IMR-90 (cell line): ENCODE measurements at regions not wholly inside any gene's neighbourhood (a gene's known extent, or its start where the extent isn't known, plus 50 kb on each side); places are given as distances from the start of the nearest gene placed in this dataset.

Experiments
- ATAC-seq: fragments of 200-7000 bp; cut with Tn5 transposase; 2 replicates; pipeline ENCODE4 v1.9.1; 2020; ENCODE audit warnings: low read depth, mild to moderate bottlenecking, moderate library complexity
- BruUV-seq: library from RNA; stranded (reverse); fragments of 400-500 nt; replicated peaks from 2 replicates; lab custom pipeline; 2021; lab: Mats Ljungman, UMichigan
- CTCF ChIA-PET: fragments of 300-600 bp; formaldehyde crosslinking; extraction: SDS; loops from one replicate; lab custom pipeline; 2021; ENCODE audit warnings: antibody characterized with exemption; lab: Yijun Ruan, JAX
- POLR2A ChIA-PET: fragments of 300-600 bp; sonication (Branson Sonifier 250); formaldehyde crosslinking; loops from one replicate; lab custom pipeline; 2022; ENCODE audit warnings: antibody characterized with exemption; ENCODE audit not compliant: unreplicated experiment; lab: Charles Lee
- DNase-seq: peaks from one replicate; pipeline ENCODE4 v3.0.0; 2013
- H2AFZ ChIP-seq: replicated peaks from 2 replicates; pipeline ENCODE3; 2013; ENCODE audit warnings: low read length, mild to moderate bottlenecking; ENCODE audit not compliant: poor library complexity
- H2AK5ac ChIP-seq: 2 replicates; pipeline ENCODE4 v1.6.1; 2013; ENCODE audit warnings: low read depth, low read length, inconsistent platforms
- H2AK9ac ChIP-seq: replicated peaks from 2 replicates; pipeline ENCODE3; 2013; ENCODE audit warnings: mild to moderate bottlenecking, low read depth, low read length, moderate library complexity; ENCODE audit not compliant: poor library complexity
- H2BK120ac ChIP-seq: 2 replicates; pipeline ENCODE4 v1.6.1; 2013; ENCODE audit warnings: low read depth, low read length, inconsistent platforms
- H2BK15ac ChIP-seq: 3 replicates; pipeline ENCODE4 v1.6.1; 2013; ENCODE audit warnings: low read depth, low read length, inconsistent platforms
- H2BK20ac ChIP-seq: 2 replicates; pipeline ENCODE4 v1.6.1; 2013; ENCODE audit warnings: low read depth, mild to moderate bottlenecking, inconsistent platforms, low read length, moderate library complexity
- H2BK5ac ChIP-seq: 2 replicates; pipeline ENCODE4 v1.6.1; 2013; ENCODE audit warnings: mild to moderate bottlenecking, low read depth, low read length, inconsistent platforms; ENCODE audit not compliant: poor library complexity, severe bottlenecking
- H3K14ac ChIP-seq: replicated peaks from 2 replicates; pipeline ENCODE4 v1.6.1; 2013; ENCODE audit warnings: low read depth, low read length, inconsistent platforms
- H3K18ac ChIP-seq: 2 replicates; pipeline ENCODE4 v1.6.1; 2013; ENCODE audit warnings: low read depth, low read length, control low read depth
- H3K23ac ChIP-seq: 2 replicates; pipeline ENCODE4 v1.6.1; 2013; ENCODE audit warnings: low read depth, low read length, inconsistent platforms
- H3K27ac ChIP-seq: 2 replicates; pipeline ENCODE4 v1.5.1; 2013; ENCODE audit warnings: mild to moderate bottlenecking, control low read depth, low read length; ENCODE audit not compliant: insufficient read depth
- H3K27me3 ChIP-seq: 2 replicates; pipeline ENCODE4 v1.6.1; 2013; ENCODE audit warnings: low read length; ENCODE audit not compliant: control insufficient read depth, insufficient read depth
- H3K36me3 ChIP-seq: 2 replicates; pipeline ENCODE4 v1.6.1; 2013; ENCODE audit warnings: low read length, mixed read lengths; ENCODE audit not compliant: control insufficient read depth, insufficient read depth
- H3K4ac ChIP-seq: 2 replicates; pipeline ENCODE4 v1.6.1; 2013; ENCODE audit warnings: low read depth, low read length, inconsistent platforms
- H3K4me1 ChIP-seq: 2 replicates; pipeline ENCODE4 v1.6.1; 2013; ENCODE audit warnings: low read length, mixed read lengths; ENCODE audit not compliant: control insufficient read depth, insufficient read depth
- H3K4me2 ChIP-seq: 2 replicates; pipeline ENCODE4 v1.6.1; 2013; ENCODE audit warnings: low read depth, mild to moderate bottlenecking, control low read depth, low read length, moderate library complexity
- H3K4me3 ChIP-seq: 2 replicates; pipeline ENCODE4 v1.5.1; 2013; ENCODE audit warnings: low read depth, mild to moderate bottlenecking, control low read depth, low read length, moderate library complexity; ENCODE audit not compliant: insufficient read depth
- H3K56ac ChIP-seq: 2 replicates; pipeline ENCODE4 v1.6.1; 2013; ENCODE audit warnings: low read length, inconsistent platforms; ENCODE audit not compliant: insufficient read depth; ENCODE audit errors: extremely low read depth
- H3K79me1 ChIP-seq, 2 experiments: 2 replicates each; pipeline ENCODE4 v1.6.1; 2013; ENCODE audit warnings: low read length in 2 of 2, inconsistent platforms in 1 of 2, low read depth in 1 of 2
- H3K9ac ChIP-seq: 2 replicates; pipeline ENCODE4 v1.6.1; 2013; ENCODE audit warnings: low read depth, low read length, control low read depth
- H3K9me1 ChIP-seq: 2 replicates; pipeline ENCODE4 v1.6.1; 2013; ENCODE audit warnings: low read length, inconsistent platforms; ENCODE audit not compliant: insufficient read depth
- H3K9me3 ChIP-seq: 2 replicates; pipeline ENCODE4 v1.6.1; 2013; ENCODE audit warnings: low read length; ENCODE audit not compliant: control insufficient read depth, insufficient read depth
- H4K20me1 ChIP-seq: 2 replicates; pipeline ENCODE4 v1.6.1; 2013; ENCODE audit warnings: low read length, inconsistent platforms; ENCODE audit not compliant: insufficient read depth
- H4K5ac ChIP-seq: 2 replicates; pipeline ENCODE4 v1.6.1; 2013; ENCODE audit warnings: mild to moderate bottlenecking, low read depth, low read length, control low read depth
- H4K8ac ChIP-seq, 2 experiments: 2 replicates each; pipeline ENCODE4 v1.6.1; 2013; ENCODE audit warnings: low read depth in 2 of 2, low read length in 2 of 2, control low read depth in 1 of 2, inconsistent platforms in 1 of 2
- H4K91ac ChIP-seq: 2 replicates; pipeline ENCODE4 v1.6.1; 2013; ENCODE audit warnings: low read depth, low read length, inconsistent platforms; ENCODE audit not compliant: insufficient read depth
- MAFK ChIP-seq: IDR thresholded peaks from 2 replicates; pipeline ENCODE4 v1.6.1; 2012; ENCODE audit warnings: low read depth, low read length, improper control_type of control experiment
- MXI1 ChIP-seq: IDR thresholded peaks from 2 replicates; pipeline ENCODE4 v1.6.1; 2012; ENCODE audit warnings: low read depth, mild to moderate bottlenecking, low read length, moderate library complexity, borderline replicate concordance
- RAD21 ChIP-seq: IDR thresholded peaks from 2 replicates; pipeline ENCODE4 v1.6.1; 2012; ENCODE audit warnings: low read length, improper control_type of control experiment
- RCOR1 ChIP-seq: IDR thresholded peaks from 2 replicates; pipeline ENCODE4 v1.6.1; 2012; ENCODE audit warnings: mild to moderate bottlenecking, low read length, improper control_type of control experiment; ENCODE audit not compliant: insufficient replicate concordance
- SMC3 ChIP-seq: fragments of 150-350 bp; IDR thresholded peaks from 2 replicates; pipeline ENCODE4 v1.6.1; 2016; ENCODE audit warnings: low read depth, mild to moderate bottlenecking, antibody characterized with exemption, low read length, moderate library complexity
- dilution Hi-C: fragments of 300-500 bp; cut with HindIII; formaldehyde crosslinking; loops from one replicate; pipeline ENCODE4 v1.14.3; 2018; ENCODE audit warnings: low sequenced_read_pairs; ENCODE audit not compliant: unreplicated experiment
- in situ Hi-C: fragments of 300-500 bp; cut with MboI; formaldehyde crosslinking; loops from 3 replicates; pipeline ENCODE4 v1.14.3; 2019; ENCODE audit warnings: low sequenced_read_pairs, inconsistent platforms, mixed read lengths
- intact Hi-C: fragments of 100-400 bp; cut with micrococcal nuclease; formaldehyde crosslinking; loops from 2 replicates; pipeline ENCODE4 v1.10.0; 2022
- TF ChIP-seq, protein P1 (sequence below): conservative IDR thresholded peaks from 2 replicates; pipeline ENCODE4 v1.5.1; 2012; ENCODE audit warnings: mild to moderate bottlenecking, low read depth, low read length, improper control_type of control experiment

DNA sequence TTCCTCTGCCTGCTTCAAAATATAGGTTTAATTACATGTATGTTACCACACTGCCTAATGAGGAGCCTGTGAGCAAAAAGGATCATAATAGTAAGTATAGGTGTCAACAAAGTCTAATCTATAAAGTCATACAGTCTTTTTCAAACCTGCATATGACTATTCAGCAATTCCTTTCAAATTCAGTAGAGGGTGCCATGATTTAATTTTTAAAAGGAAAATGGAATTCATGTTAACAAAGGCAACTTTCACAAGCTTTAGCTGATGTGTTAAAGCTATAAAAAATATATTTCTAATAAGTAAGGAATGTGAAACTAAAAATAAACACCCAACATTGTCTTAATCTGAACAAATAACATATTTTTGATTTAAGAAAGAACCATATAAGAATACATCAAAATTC lies 52.1 kb downstream of the MPP7 start:
- in situ Hi-C loops: loop anchor here (5.0 kb wide), 1 partner anchor 132 kb away; no protein-coding TSS in a partner anchor
- Histone ChIP-seq H3K4ac (no peak overlapping the region), H3K79me1 (no peaks in the 10 kb centered on the region), H2BK15ac (no peak overlapping the region), H3K27ac (no peak overlapping the region), H4K8ac (no peak overlapping the region), H3K18ac (no peak overlapping the region; the same call in 1 of the 2 replicates), H3K56ac (no peak overlapping the region), H3K9me3 (no peaks in the 10 kb centered on the region), H3K23ac (no peak overlapping the region), H2AK9ac (no peak overlapping the region), H3K4me2 (peak overlapping the region; percentile 82), H4K20me1 (no peaks in the 10 kb centered on the region), H3K27me3 (peaks cover 6% of the 10 kb centered on the region; the same call in 1 of the 2 replicates), H3K9me1 (no peaks in the 10 kb centered on the region), H3K36me3 (no peaks in the 10 kb centered on the region), H2BK120ac (no peak overlapping the region), H3K4me1 (peaks cover 5% of the 10 kb centered on the region; the same call in 1 of the 2 replicates), H4K91ac (no peak overlapping the region), H2BK5ac (peak overlapping the region; percentile 56), H2AFZ (no peak overlapping the region), H2BK20ac (no peak overlapping the region), H4K5ac (peak overlapping the region; percentile 35; the same call in 1 of the 2 replicates), H2AK5ac (no peak overlapping the region), H3K4me3 (no peak overlapping the region), H3K9ac (no peak overlapping the region), H3K14ac (no peak overlapping the region)
- no TSS peak for BruUV-seq
- intact Hi-C loops: loop anchor here (1.0 kb wide), 1 partner anchor 131 kb away; no protein-coding TSS in a partner anchor
- ChIA-PET CTCF (interaction anchor here (0.6 to 4.3 kb wide), 12 partner anchors 8 to 691 kb away, joined by 3 to 41 read pairs (median 4); no protein-coding TSS in a partner anchor), POLR2A (no interaction called here)
- ATAC-seq (peak; percentile 59), DNase-seq (peak; percentile 51)
- TF ChIP-seq SMC3 (peak; percentile 77), RAD21 (peak; percentile 71), RCOR1 (no peak), MXI1 (no peak), MAFK (peak; percentile 42)
- TF ChIP-seq, protein P1, sequence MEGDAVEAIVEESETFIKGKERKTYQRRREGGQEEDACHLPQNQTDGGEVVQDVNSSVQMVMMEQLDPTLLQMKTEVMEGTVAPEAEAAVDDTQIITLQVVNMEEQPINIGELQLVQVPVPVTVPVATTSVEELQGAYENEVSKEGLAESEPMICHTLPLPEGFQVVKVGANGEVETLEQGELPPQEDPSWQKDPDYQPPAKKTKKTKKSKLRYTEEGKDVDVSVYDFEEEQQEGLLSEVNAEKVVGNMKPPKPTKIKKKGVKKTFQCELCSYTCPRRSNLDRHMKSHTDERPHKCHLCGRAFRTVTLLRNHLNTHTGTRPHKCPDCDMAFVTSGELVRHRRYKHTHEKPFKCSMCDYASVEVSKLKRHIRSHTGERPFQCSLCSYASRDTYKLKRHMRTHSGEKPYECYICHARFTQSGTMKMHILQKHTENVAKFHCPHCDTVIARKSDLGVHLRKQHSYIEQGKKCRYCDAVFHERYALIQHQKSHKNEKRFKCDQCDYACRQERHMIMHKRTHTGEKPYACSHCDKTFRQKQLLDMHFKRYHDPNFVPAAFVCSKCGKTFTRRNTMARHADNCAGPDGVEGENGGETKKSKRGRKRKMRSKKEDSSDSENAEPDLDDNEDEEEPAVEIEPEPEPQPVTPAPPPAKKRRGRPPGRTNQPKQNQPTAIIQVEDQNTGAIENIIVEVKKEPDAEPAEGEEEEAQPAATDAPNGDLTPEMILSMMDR: peak; percentile 67
- dilution Hi-C loops: loop anchor here (25.0 kb wide), 1 partner anchor 137 kb away; no protein-coding TSS in a partner anchor
